Vagina (tissue), 2 donors: ENCODE measurements at regions not wholly inside any gene's neighbourhood (a gene's known extent, or its start where the extent isn't known, plus 50 kb on each side); places are given as distances from the start of the nearest gene placed in this dataset.

Source experiments
- CTCF ChIP-seq, 3 experiments: fragments of 450-650 bp in 2 of 3; fragments of 200-600 bp in 1 of 3; sonication (generic) in 1 of 3; IDR thresholded peaks; one replicate each; pipeline ENCODE4 v1.5.1; 2017 to 2019; ENCODE audit warnings: antibody characterized with exemption in 3 of 3, mild to moderate bottlenecking in 2 of 3, moderate library complexity in 2 of 3
- POLR2A ChIP-seq, 2 donors: fragments of 450-650 bp; IDR thresholded peaks; one replicate each; pipeline ENCODE4 v1.6.1; 2017; ENCODE audit warnings: antibody characterized with exemption in 2 of 2, mild to moderate bottlenecking in 2 of 2, moderate library complexity in 2 of 2
- POLR2AphosphoS5 ChIP-seq, 2 donors: sonication (generic); formaldehyde crosslinking; IDR thresholded peaks; one replicate each; pipeline ENCODE4 v1.9.0; 2017; ENCODE audit warnings: antibody characterized with exemption in 2 of 2, mild to moderate bottlenecking in 2 of 2, low read depth in 1 of 2; ENCODE audit not compliant: insufficient read depth in 1 of 2

GRCh38 chr18:41244591-41245037, 710.4 kb upstream of the PIK3C3 start:
- TF ChIP-seq POLR2A (IDR thresholded peaks at IDR 0.05) (no peak), CTCF (IDR thresholded peaks at IDR 0.05) (no peak), POLR2AphosphoS5 (IDR thresholded peaks at IDR 0.05; ENCODE audit: insufficient read depth in 1 of 2, low read depth in 1 of 2) (no peak)
